Spinal cord (tissue), 9 donors: ENCODE measurements at regions not wholly inside any gene's neighbourhood (a gene's known extent, or its start where the extent isn't known, plus 50 kb on each side); places are given as distances from the start of the nearest gene placed in this dataset.
"Not testable (repeated sequence)": the region's sequence is repeated elsewhere in the genome, so short reads cannot be mapped to it uniquely, and the experiment has no call there.

Source experiments
- DNase-seq, 6 donors: peaks; one replicate each; pipeline versions ENCODE4 v3.0.0 to v3.0.0-alpha.2; 2013 to 2015; ENCODE audit warnings: low spot score in 6 of 6, low read depth in 4 of 6
- H3K27ac ChIP-seq: one replicate; pipeline ENCODE4 v1.5.1; 2013; ENCODE audit warnings: low read depth, low read length, control low read depth
- H3K27me3 ChIP-seq: one replicate; pipeline ENCODE4 v1.6.1; 2013; ENCODE audit warnings: low read length; ENCODE audit not compliant: control insufficient read depth, insufficient read depth
- H3K36me3 ChIP-seq: one replicate; pipeline ENCODE4 v1.6.1; 2013; ENCODE audit warnings: low read length; ENCODE audit not compliant: control insufficient read depth, insufficient read depth
- H3K4me1 ChIP-seq: one replicate; pipeline ENCODE4 v1.6.1; 2013; ENCODE audit warnings: low read length; ENCODE audit not compliant: control insufficient read depth, insufficient read depth
- H3K4me3 ChIP-seq: one replicate; pipeline ENCODE4 v1.5.1; 2013; ENCODE audit warnings: low read depth, low read length, control low read depth
- H3K9me3 ChIP-seq: one replicate; pipeline ENCODE4 v1.6.1; 2013; ENCODE audit warnings: low read length; ENCODE audit not compliant: control insufficient read depth, insufficient read depth
- WGBS: methylation state at CpG from one replicate; pipeline ENCODE4 v1.1.5; 2013; ENCODE audit warnings: missing lambda C conversion rate; ENCODE audit not compliant: insufficient coverage; 5-methylcytosine and 5-hydroxymethylcytosine counted together
- donor health status: healthy.

GRCh38 chr9:38333047-38333446, 59.5 kb upstream of the ALDH1B1 start:
- no CpG with 5 or more reads among the region's 5 CpGs for WGBS
- H3K27ac ChIP-seq: no peak overlapping the region
- H3K36me3 ChIP-seq: no peaks in the 10 kb centered on the region
- H3K9me3 ChIP-seq: no peaks in the 10 kb centered on the region
- H3K27me3 ChIP-seq: no peaks in the 10 kb centered on the region
- peaks cover 5% of the 10 kb centered on the region for H3K4me1 ChIP-seq
- H3K4me3 ChIP-seq: no peak overlapping the region
- DNase-seq: no peak

- no peaks in the 10 kb centered on the region for H3K27me3 ChIP-seq
- H3K27ac ChIP-seq: no peak overlapping the region
- no peak for DNase-seq
- H3K4me1 ChIP-seq: peaks cover 5% of the 10 kb centered on the region
- no peaks in the 10 kb centered on the region for H3K36me3 ChIP-seq
- H3K9me3 ChIP-seq: no peaks in the 10 kb centered on the region
- 94% methylated on average over 2 of the region's 4 CpGs for WGBS
- no peak overlapping the region for H3K4me3 ChIP-seq
Observed at GRCh38 chr9:38332625-38333024, 59.9 kb upstream of the ALDH1B1 start.

GRCh38 chr9:38331141-38331540, 61.4 kb upstream of the ALDH1B1 start:
- no peaks in the 10 kb centered on the region for H3K9me3 ChIP-seq
- WGBS: 73% methylated on average over 8 of the region's 8 CpGs

GRCh38 chr9:38329968-38330367, 62.5 kb upstream of the ALDH1B1 start:
- WGBS: 86% methylated on average over 11 of the region's 11 CpGs
- Histone ChIP-seq H3K36me3 (no peaks in the 10 kb centered on the region), H3K27me3 (no peaks in the 10 kb centered on the region), H3K9me3 (no peaks in the 10 kb centered on the region), H3K27ac (no peak overlapping the region), H3K4me3 (no peak overlapping the region), H3K4me1 (no peaks in the 10 kb centered on the region)
- DNase-seq: no peak

More at GRCh38 chr9:38331141-38331540, 61.4 kb upstream of the ALDH1B1 start:
- Histone ChIP-seq H3K36me3 (no peaks in the 10 kb centered on the region), H3K4me1 (no peaks in the 10 kb centered on the region), H3K27ac (no peak overlapping the region), H3K27me3 (no peaks in the 10 kb centered on the region), H3K4me3 (no peak overlapping the region)
- DNase-seq: no peak

- WGBS: no CpG with 5 or more reads among the region's 1 CpG
- Histone ChIP-seq H3K4me1 (no peaks in the 10 kb centered on the region), H3K4me3 (no peak overlapping the region), H3K36me3 (no peaks in the 10 kb centered on the region), H3K27ac (no peak overlapping the region), H3K9me3 (no peaks in the 10 kb centered on the region), H3K27me3 (no peaks in the 10 kb centered on the region)
- DNase-seq: no peak
Observed at GRCh38 chr9:38328765-38329164, 63.7 kb upstream of the ALDH1B1 start.

- H3K27ac ChIP-seq: no peak overlapping the region
- no peak overlapping the region for H3K4me3 ChIP-seq
- no peak for DNase-seq
- H3K9me3 ChIP-seq: no peaks in the 10 kb centered on the region
- H3K27me3 ChIP-seq: no peaks in the 10 kb centered on the region
- no peaks in the 10 kb centered on the region for H3K4me1 ChIP-seq
- WGBS: 86% methylated on average over 1 of the region's 4 CpGs
- H3K36me3 ChIP-seq: no peaks in the 10 kb centered on the region
Observed at GRCh38 chr9:38326122-38326521, 66.4 kb upstream of the ALDH1B1 start.

- 99% methylated on average over 12 of the region's 27 CpGs for WGBS
- not testable (repeated sequence) for H3K9me3 ChIP-seq, H3K4me1 ChIP-seq, H3K4me3 ChIP-seq, H3K36me3 ChIP-seq, H3K27me3 ChIP-seq, DNase-seq, H3K27ac ChIP-seq
Observed at GRCh38 chr9:38324213-38324612, 68.3 kb upstream of the ALDH1B1 start.

- WGBS: no CpG with 5 or more reads among the region's 3 CpGs
- DNase-seq: no peak
- no peaks in the 10 kb centered on the region for H3K36me3 ChIP-seq
- no peak overlapping the region for H3K4me3 ChIP-seq
- H3K27me3 ChIP-seq: no peaks in the 10 kb centered on the region
- no peaks in the 10 kb centered on the region for H3K9me3 ChIP-seq
- no peak overlapping the region for H3K27ac ChIP-seq
- no peaks in the 10 kb centered on the region for H3K4me1 ChIP-seq
Observed at GRCh38 chr9:38322937-38323336, 69.6 kb upstream of the ALDH1B1 start.

- Histone ChIP-seq H3K4me1 (peaks cover 5% of the 10 kb centered on the region), H3K27me3 (no peaks in the 10 kb centered on the region), H3K4me3 (no peak overlapping the region), H3K36me3 (no peaks in the 10 kb centered on the region), H3K27ac (no peak overlapping the region), H3K9me3 (no peaks in the 10 kb centered on the region)
- no peak for DNase-seq
- 82% methylated on average over 2 of the region's 5 CpGs for WGBS
Observed at GRCh38 chr9:38319496-38320173, 72.9 kb upstream of the ALDH1B1 start.

- DNase-seq: peak in 1 of 6 donors; percentile 85
Observed at GRCh38 chr9:38318759-38319495, 73.6 kb upstream of the ALDH1B1 start.

More at GRCh38 chr9:38318759-38319495, 73.6 kb upstream of the ALDH1B1 start:
- H3K4me3 ChIP-seq: no peak overlapping the region
- no peaks in the 10 kb centered on the region for H3K9me3 ChIP-seq
- 59% methylated on average over 10 of the region's 13 CpGs for WGBS
- no peaks in the 10 kb centered on the region for H3K27me3 ChIP-seq
- no peaks in the 10 kb centered on the region for H3K36me3 ChIP-seq
- peaks cover 5% of the 10 kb centered on the region for H3K4me1 ChIP-seq
- no peak overlapping the region for H3K27ac ChIP-seq
